M059J (cell line): ENCODE measurements at regions not wholly inside any gene's neighbourhood (a gene's known extent, or its start where the extent isn't known, plus 50 kb on each side); places are given as distances from the start of the nearest gene placed in this dataset.
A peak's percentile ranks its signal among the peaks of the same experiment; 100 is the strongest.

Experiments
- DNase-seq: peaks from one replicate; pipeline ENCODE4 v3.0.0-alpha.2; 2012; ENCODE audit warnings: low read depth

DNA sequence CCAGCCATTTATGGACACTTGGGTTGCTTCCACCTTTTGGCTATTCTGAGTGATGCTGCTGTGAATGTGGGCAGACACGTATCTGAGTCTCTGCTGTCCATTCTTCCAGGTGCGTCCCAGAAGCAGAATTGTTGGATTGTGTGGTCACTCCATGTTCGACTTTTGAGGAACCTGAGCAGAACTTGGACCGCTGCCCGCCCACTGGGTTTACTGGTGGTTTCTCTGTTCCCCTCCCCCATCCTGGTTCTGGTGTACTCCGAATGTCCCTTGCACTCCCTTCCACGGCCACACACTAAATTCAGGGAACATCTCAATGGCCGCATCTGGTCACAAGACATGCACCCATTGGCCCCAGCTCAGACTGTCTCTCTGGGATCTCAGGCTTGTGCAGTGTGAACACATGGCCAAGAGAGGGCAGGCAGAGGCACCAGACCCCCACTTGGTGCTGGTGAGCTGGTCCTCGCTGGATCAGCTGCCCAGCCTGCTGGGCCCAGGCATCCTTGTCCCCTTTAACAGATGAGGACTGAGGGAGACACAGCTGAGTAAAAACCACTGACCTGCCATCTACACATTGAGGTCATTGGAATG, 565.1 kb downstream of the NPHP4 start:
- DNase-seq: no peak

DNA sequence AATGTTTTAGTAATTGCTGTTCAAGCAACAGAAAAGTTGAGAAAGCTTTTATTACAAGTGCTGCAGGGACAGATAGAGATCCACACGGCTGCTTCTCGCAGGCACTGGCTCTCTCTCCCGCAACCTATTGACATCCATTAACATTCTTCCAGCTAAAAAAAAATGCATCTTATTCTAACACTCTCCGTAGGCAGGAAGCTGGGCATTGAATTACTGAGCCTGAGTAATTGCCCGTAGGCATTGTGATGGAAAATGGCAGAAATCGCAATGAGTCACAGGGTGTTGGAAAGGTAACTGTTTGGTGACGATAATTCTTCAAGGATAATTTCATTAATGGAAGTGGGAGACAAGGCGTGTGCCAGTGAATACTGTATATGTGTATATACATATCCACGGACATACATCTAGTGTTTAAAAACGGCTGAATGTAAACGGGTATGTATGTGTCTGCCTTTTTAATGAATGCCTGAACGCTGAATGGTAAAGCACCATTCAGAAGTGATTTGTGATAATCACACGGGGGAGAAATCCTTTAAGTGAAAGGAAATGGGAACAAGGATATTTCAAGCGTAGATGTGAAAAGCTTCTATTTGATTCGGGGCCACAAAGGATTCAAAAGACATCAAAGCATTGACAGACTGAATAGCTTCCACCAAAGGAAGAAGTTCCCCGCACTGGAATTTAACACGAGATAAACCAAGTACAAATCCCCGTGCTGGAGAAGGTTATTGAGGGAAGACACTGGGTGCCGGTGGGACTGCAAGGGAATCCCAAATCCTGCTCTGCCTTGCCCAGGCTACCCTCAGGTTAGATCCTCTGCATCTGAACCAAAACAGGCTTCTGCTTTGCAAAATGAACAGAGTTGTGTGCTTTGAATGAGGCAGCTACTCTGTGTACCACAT, 567.2 kb downstream of the NPHP4 start:
- peak; percentile 95 for DNase-seq

DNA sequence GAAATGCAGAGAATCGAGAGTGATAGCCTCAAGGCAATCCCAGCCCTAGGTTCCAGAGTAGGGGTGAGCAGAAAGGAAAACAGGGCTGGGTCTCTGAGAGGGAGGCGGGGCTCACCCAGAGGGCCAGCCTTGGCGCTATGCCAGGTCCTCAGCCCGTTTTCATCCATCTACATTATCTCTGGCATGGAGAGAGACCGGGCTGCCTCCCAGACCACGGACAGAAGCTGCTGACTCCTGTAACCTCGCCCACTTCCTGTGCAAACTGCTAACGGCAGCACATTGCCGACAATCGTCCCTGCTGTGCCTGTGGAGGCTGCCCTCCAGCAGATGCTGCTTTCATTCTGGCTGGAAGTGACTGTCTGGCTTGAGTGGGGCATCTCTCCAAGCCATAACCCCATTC, 569.1 kb downstream of the NPHP4 start:
- DNase-seq: peak; percentile 86

DNA sequence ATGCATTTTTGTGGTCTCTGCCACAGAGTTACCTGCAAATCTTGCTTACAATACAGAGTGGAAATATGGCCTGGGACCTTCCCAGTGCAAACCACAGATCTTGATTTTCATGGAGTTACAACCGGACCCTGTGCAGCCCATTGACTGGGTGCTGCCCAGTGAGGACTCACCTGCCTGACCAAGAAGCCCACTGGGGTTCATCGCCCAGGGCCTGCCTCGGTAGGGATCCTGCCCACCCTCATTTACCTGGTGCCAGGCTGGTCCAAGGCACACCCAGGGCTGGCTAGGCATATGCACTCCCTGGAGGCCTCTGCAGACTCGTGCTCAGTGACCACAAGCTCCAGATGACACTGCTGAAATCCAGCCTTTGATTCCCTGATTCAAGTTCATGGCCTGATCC, 572.7 kb downstream of the NPHP4 start:
- DNase-seq: no peak

DNA sequence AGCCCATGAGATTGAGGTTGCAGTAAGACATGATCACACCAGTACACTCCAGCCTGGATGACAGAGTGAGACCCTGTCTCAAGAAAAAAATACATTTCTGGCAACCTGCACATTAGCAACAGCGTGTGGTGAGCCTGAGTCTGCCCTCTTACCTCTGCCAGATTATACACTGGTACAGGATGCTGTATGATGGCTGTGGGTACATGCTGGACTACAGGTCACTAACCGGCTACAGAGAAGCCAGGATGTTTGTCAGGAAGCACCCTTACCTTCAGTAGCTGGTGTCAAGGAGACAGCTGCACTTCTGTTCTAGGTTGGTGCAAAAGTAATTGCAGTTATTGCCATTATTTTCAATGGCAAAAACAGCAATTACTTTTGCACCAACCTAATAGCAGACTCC, 575.7 kb downstream of the NPHP4 start:
- DNase-seq: no peak

DNA sequence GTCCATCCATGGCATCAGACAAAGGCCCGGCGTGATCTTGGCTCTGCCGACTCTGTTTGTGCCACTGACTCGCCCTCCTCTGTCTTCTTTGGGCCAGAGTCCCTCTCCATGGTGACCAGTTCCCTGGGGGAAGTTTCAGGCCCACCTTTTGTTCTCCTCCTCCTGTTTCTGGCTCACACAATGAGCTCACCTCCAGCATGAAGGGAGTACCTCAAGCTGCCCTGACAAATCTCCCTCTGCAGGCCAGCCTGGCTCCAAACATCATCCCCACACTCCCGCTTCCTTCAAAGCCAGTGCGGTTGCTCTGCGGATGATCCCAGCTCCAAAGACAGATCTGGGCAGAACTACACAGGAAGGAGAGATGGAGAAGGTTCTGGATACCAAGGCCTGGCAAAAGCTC, 576.6 kb downstream of the NPHP4 start:
- no peak for DNase-seq

DNA sequence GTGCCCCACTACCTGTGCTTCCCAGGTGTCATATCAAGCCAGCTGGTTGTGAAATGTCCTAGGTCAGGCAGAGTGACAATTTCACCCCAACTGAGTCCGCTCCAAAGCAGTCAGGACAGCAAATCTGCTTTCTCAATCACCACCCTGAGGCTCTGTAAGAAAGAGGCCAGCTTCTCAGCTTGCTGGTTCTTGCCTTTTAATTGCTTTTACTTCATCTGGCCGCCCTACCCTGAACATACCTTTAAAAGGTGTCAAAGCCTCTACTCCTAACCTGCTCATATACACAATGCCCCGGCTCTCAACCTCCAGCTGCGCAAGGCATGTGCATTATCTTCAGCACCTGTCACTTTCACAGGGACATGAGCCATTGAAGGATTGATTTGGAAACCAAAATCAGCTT, 581.6 kb downstream of the NPHP4 start:
- no peak for DNase-seq

DNA sequence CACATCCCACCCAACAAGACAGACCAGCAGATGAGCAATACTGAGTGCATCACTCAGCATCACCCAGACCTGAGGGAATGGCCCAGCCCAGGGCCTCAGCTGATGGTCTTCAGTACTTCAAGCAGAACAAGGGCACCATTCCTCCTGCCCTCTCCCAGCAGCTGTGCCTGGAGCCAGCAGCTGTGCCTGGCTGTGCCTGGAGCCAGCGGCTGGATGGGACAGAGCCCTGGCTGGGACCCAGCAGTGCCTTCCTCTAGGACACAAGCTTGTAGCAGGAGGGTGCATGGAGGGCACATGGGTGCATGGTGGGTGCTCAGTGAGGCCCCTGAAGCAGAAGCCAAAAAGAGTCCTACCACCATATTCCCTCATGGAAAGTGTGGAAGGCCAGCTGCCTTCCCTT, 583.8 kb downstream of the NPHP4 start:
- no peak for DNase-seq

DNA sequence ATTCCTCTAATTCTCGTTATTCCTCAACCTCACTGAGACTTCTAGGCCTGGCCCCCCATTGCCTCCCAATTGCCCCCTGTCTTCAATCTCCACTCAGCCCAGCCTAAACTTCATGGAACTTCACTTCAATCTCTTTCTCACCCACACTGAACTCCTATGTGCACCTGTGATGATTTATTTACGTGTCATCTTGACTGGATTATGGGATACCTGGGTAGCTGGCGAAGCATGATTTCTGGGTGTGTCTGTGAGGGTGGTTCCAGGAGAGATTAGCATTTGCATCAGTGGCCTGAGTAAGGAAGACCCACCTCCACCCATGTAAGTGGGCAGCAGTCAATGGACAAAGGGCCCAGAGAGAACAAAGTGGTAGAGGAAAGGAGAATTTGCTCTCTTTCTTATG, 587.0 kb downstream of the NPHP4 start:
- DNase-seq: no peak

DNA sequence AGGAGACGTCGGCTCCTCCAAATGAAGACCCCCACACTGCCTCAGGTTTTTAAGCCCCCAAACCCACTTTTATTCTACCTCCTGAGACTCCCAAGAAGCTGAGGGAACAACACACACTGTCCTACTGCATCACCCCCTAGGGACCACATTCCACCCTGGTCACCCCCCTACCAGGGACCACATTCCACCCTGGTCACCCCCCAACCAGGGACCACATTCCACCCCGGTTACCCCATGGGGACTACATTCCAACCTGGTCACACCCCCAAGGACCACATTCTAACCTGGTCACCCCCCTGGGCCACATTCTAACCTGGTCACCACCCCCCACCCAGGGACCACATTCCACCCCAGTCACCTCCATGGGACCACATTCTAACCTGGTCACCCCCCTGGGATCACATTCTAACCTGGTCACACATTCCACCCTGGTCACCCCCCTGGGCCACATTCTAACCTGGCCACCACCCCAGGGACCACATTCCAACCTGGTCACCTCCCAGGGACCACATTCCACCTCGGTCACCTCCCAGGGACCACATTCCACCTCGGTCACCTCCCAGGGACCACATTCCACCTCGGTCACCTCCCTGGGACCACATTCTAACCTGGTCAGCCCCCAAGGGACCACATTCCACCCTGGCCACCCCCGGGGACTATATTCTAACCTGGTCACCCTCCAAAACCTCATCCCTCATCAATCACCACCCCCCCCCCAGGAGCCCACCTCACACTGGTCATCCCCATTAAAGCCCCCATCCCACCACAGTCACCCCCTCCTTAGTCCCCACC, 587.6 kb downstream of the NPHP4 start:
- peak; percentile 67 for DNase-seq

DNA sequence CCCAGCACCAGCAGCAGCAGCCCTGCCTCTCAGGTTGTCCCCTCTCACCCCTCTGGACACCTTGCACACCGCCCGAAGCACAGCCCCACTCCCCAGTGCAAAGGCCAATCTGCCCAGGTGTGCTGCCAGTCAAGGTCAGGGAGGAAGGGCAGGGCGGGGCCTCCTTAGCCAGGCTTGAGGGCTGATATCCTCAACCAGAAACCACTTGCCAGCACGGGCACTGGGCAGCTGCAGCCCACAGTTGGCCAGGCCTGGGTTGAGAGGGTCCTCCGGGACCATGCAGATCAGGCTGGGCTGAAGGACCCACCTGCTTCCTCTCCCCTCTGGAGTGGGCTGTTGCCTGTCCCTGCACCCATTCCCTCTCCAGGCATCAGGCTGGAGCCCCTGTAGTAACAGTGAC, 588.3 kb downstream of the NPHP4 start:
- DNase-seq: no peak

DNA sequence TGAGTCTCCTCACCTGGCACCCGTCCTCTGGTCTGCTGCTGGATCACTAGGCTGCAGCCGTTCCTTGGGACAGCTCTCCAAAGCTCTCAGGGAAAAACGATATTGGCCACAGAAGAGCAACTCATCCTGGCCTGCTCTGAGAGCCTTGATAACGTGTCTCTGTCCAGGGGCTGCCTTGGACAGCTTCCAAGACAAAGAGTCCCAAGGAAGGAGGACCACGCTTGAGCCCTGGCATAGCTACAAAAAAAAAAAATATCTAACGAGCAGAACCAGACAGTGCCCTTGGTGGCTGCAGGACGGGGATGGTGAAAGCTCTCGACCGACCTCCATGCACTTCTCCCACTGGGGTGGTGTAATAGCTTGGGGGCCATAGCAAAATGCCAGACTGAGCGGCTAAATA, 589.6 kb downstream of the NPHP4 start:
- DNase-seq: no peak

DNA sequence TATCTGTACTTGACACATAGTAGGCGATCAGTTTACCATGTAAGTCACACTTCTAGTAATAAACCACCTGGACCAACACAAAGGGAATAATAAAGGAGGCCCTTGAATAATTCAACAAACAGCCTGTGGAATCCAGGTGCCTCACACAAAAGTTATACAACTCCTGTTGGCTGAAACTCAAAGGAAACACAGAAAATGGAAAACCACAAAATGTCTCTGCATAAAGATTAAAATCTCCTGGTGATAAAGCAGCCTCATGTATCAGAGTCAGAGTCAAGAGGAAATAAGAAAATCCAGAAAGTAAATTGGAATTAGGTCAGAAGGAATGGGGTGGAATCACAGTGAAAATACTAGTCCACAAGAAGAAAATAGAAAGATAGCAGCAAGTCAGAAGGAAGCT, 592.5 kb downstream of the NPHP4 start:
- peak; percentile 58 for DNase-seq

DNA sequence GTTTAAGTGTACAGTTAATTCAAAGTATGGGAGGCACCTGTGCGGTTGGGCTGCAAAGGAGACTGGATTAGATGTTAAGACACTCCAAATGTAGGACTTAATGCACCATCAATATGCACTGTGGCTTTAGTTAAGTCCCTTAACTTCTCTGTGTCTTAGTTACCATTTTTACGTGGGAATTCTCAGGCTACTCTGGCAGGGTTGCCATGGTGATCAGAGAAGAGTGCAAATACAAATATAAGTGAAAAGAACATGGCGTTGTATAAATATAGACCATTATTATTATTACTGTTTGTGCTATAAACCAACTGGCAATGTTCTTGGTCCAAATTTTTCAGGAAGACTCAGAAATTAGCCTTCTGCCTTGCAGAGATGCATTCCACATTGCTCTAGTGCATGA, 595.6 kb downstream of the NPHP4 start:
- no peak for DNase-seq

DNA sequence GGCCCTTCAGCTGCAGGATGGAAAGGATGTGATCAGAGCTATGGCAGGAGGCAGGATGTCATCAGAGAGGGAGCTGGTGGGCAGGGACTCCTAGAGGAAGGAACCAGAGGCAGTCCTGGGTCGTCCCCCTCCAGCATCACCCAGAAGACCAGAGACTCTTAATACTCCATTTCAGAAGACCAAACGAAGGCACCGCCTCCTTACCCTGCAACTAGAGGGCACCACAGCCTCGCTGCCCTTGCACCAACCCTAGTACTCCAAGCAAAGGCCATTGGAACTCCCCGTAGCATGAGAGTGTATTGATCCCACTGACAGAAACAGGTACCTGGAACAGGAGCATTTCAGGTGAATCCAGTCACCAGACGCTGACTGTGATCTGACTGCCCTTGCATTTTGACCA, 598.1 kb downstream of the NPHP4 start:
- no peak for DNase-seq

DNA sequence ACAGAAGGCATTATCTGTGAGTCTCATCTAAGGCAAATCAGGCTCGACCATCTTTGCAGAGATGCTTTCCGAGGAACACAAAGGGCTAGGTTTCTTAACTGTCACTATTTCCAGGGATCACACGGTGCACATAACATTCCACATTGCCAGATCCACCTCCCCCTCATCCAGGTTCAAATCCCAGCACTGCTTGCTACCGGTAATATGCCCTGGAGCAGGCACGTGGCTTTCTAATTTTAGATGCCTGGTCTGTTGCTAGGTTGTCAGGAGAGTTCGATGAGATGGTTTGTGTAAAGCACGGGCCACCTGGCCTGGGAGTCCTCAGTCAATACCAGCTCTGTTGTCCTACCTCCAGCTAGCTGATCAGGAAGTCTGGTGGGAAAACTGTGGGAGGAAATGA, 598.6 kb downstream of the NPHP4 start:
- DNase-seq: no peak

DNA sequence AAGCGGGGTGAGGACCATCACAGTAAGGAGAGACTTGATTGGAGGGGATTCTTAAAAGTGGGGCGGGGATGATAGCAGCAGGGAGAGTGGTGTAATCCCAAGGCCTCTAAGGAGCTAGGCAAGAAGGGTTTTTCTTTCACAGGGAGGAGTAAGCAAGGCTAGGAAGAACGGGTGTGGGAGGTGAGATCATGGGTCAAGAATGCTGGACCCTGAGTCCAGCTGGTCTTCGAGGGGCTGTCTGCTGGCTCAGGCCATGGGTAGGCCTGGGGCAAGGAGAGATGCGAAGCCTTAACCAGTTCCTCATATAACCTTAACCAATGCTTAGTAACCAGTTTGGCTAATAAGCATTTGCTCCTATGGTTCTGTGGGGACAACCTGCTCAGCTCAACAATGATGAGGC, 599.1 kb downstream of the NPHP4 start:
- no peak for DNase-seq

DNA sequence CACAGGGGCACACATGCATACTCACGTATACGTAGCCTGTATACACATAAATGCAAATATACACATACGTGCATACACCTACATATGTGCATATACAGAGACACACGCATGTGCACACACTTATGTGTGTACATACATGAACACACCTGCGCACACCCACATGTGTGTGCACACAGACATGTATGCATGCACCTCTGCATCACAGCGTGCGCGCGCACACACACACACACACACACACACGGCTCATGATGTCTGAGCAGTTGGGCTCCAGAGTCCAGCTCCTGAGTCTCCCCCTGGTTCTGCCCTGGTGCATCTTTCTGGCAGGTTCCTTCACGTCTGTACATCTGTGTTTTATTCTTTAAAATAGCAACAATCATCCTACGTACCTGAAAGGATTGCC, 600.5 kb downstream of the NPHP4 start:
- DNase-seq: no peak

DNA sequence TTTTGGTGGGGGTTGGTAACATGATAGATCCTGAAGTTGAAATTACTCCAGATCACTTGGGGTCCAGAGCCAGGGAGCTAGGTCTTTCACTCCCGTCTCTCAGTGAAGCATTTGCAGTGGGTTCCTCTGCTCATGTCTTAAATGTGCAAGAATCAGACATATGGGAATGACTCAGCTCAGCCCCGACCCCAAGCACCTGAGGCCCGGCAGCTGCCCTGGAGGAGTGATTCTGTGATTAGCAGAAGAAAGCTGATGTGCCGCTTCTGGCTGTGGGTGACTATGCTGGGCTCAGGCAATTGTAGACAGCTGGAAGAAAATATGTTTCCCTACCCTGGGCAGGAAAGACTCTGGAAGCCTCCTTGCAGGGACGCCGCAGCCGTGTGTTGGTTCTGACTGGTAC, 601.7 kb downstream of the NPHP4 start:
- peak; percentile 35 for DNase-seq

DNA sequence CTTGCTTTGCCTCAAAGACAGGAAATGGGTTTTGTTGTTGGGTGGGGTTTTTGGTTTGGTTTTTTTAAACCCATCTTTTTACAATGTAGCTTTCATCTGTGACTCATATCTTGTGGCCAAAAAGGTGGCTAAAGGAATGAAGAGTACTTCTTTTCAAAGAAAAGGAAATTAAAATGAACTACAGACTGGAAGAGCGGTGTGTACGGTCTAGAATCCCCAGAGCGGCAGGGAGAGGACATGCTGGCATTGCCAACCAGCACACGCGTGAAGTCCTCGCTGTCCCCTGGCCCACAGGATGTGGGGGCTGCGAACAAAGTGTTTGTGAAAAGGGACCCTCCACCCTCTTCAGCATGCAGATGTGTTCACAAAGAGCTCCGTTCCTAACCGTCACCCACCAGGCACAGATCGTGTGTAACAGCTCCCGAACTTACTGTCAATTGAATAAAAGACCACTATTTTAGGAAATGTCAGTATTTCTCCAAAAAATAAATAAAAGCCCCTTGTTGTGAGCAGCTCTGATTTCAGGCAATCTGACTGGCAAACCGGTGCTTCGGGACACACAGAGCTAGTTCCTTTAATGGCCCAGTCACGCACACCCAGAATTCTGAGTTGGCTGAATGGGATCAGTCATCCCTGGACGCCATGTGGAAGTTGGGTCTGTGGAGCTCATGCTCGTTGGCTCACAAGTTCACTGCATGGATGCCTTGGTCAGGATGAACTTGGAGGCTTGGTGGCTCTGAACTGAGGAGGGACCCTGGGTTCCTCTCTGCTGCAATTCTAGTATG, 602.9 kb downstream of the NPHP4 start:
- peak; percentile 75 for DNase-seq

DNA sequence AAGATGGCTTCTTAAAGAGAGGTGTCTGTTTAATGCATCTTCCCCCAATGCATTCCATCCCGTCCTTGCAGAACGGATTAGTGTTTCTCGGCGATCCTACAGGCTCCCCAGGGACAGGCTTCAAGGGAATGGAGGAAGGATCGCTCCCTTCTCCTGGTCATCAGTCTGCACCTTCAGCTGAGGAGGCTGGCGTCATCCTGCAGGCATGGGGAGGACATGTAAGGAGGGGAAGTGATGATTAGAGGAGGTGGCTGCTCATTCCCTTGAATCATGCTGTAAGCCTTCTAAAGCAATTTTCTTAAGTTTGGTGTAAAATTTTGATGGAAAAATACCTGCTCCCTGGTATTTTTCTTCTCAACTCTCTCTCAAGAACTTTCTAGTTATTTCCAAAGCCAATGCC, 603.6 kb downstream of the NPHP4 start:
- DNase-seq: peak; percentile 64

DNA sequence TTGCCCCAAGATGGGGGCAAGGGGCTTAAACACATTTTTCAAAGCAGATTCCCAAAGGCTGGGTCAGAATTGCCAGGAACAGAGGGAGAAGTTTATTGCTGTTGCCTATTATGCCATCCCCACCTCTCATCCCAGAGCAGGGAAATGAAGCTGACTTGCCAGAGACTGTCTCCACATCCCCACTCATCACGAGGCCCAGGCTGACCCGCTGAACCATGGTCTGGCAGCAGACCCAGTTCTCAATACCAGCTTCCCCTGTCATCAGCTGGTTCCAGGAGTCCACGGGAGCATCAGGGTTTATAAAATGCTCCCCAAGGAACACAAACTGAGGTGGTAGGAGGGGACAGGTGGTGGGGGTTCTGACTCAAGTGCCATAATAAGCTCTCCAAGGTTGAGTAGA, 605.9 kb downstream of the NPHP4 start:
- no peak for DNase-seq
